Right lobe of liver (tissue), 4 donors: ENCODE measurements at regions not wholly inside any gene's neighbourhood (a gene's known extent, or its start where the extent isn't known, plus 50 kb on each side); places are given as distances from the start of the nearest gene placed in this dataset.

Experiments
- POLR2A ChIP-seq: fragments of 450-650 bp; IDR thresholded peaks from one replicate; pipeline ENCODE4 v1.6.1; 2017; ENCODE audit warnings: antibody characterized with exemption, mild to moderate bottlenecking
- TF ChIP-seq, protein P1 (sequence below), 4 donors: fragments of 200-600 bp in 3 of 4; fragments of 450-650 bp in 1 of 4; IDR thresholded peaks; one replicate each; pipeline versions ENCODE4 v1.5.1 to v1.8.0; 2016 to 2022; ENCODE audit warnings: antibody characterized with exemption in 4 of 4, mild to moderate bottlenecking in 2 of 4
- donor health status: DM: no; HTN: no; CAD: no.
- donor health status: DM: no; HTN: no; CAD: no.
- donor health status: DM: no; HTN: yes; CAD: no.

- TF ChIP-seq, protein P1, sequence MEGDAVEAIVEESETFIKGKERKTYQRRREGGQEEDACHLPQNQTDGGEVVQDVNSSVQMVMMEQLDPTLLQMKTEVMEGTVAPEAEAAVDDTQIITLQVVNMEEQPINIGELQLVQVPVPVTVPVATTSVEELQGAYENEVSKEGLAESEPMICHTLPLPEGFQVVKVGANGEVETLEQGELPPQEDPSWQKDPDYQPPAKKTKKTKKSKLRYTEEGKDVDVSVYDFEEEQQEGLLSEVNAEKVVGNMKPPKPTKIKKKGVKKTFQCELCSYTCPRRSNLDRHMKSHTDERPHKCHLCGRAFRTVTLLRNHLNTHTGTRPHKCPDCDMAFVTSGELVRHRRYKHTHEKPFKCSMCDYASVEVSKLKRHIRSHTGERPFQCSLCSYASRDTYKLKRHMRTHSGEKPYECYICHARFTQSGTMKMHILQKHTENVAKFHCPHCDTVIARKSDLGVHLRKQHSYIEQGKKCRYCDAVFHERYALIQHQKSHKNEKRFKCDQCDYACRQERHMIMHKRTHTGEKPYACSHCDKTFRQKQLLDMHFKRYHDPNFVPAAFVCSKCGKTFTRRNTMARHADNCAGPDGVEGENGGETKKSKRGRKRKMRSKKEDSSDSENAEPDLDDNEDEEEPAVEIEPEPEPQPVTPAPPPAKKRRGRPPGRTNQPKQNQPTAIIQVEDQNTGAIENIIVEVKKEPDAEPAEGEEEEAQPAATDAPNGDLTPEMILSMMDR (IDR thresholded peaks at IDR 0.05): no peak
- no peak for TF ChIP-seq POLR2A
These were observed 137.4 kb downstream of the CHD1L start for GRCh38 chr1:147379889-147380288.
